ENCODE measurements at regions not wholly inside any gene's neighbourhood (a gene's known extent, or its start where the extent isn't known, plus 50 kb on each side); places are given as distances from the start of the nearest gene placed in this dataset.

DNA sequence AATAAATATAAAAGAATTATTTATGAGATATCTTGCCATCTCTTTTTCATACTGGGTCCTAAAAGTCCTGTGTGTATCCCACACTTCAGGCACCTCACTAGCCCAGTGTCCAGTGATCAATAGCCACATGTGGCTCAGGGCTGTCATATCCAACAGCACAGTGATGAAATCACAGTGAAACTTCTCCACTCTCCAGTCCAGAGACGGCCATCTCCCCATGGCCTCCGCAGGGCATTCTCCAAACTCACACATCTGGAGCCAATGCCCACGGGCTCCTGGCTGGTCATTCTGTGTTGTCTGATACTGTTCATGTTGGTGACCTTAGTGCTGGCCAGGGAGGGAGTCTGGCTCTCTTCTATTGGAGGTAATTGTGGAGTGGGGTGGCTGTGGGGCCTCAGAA is 125.2 kb upstream of the SDK2 start:
- no peak overlapping the region for H3K27ac ChIP-seq (ENCODE audit: low read depth, low read length, severe bottlenecking)
- WGBS, 2 experiments (ENCODE audit: insufficient coverage in 2 of 2) = no CpG with 5 or more reads among the region's 3 CpGs

DNA sequence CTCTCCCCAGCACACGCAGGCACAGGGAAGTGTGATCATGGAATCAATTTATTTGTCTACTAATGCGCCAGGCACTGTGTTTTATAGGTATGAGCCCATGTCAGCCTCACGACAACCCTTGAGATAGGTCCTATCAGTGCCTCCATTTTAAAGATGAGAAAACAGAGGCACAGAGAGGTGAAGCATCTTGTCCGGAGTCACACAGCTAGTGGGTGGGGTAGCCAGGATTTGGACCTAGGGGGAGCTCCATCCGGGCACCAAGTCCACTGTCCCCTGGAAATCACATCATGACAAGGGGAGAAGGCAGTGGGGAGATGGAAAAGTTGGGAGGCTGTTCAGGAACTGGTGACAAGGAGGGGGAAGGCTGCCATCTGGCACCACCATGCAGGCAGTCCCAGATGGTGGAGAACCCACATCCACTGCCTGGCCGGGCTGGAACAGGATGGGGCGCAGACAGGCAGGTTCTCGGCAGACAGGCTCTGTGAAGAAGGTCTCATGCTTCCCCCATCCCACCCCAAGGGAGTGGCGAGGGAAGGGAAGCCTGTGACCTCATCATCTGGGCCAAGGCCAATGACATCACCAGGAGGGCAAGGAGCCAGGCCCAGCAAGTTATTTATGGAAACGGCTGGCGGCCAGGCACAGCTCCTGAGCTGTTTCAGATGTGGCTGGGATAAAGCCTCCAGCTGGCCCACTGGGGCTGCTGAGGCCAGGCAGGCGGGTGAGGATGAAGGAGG is 126.0 kb upstream of the SDK2 start:
- H3K9me3 ChIP-seq (ENCODE audit: control insufficient read depth, low read length) = no peaks in the 10 kb centered on the region
- WGBS, 2 experiments (ENCODE audit: insufficient coverage in 2 of 2) = 73 to 89% methylated on average over 4 to 9 of the region's 12 CpGs

More for the DNA sequence above, 125.2 kb upstream of the SDK2 start:
- Histone ChIP-seq H3K4me1 (ENCODE audit: control insufficient read depth, insufficient read depth, low read length, poor library complexity, severe bottlenecking) (peaks cover 8% of the 10 kb centered on the region), H3K4me3 (ENCODE audit: extremely low read depth, insufficient read depth, low read length, poor library complexity, severe bottlenecking) (no peak overlapping the region), H3K36me3 (ENCODE audit: control insufficient read depth, insufficient read depth, low read length) (no peaks in the 10 kb centered on the region), H3K9me3 (ENCODE audit: control insufficient read depth, low read length) (no peaks in the 10 kb centered on the region)

DNA sequence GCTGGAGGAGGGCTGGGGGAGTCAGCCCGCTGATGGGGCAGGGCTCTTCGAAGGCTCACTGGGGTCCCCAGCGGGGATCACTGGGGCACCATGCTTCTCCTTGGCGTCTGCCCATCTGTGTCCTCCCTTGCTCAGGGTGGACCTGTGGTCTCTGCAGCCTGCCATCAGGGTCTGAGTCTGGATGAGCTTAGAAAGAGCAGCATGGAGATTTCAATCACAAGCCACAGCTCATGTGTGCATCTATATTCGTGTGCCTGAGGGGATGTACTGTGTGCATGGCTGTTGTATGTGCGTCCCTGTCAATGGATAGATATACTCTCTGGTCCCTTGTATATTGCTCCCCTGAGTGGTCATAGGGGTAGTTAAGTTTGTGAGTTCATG is 126.6 kb upstream of the SDK2 start:
- no peaks in the 10 kb centered on the region for H3K36me3 ChIP-seq (ENCODE audit: control insufficient read depth, insufficient read depth, low read length)
- H3K4me1 ChIP-seq (ENCODE audit: control insufficient read depth, insufficient read depth, low read length, poor library complexity, severe bottlenecking) = peaks cover 8% of the 10 kb centered on the region
- H3K27ac ChIP-seq (ENCODE audit: low read depth, low read length, severe bottlenecking) = no peak overlapping the region
- WGBS, 2 experiments (ENCODE audit: insufficient coverage in 2 of 2) = 76 to 96% methylated on average over 4 to 6 of the region's 6 CpGs
- H3K4me3 ChIP-seq (ENCODE audit: extremely low read depth, insufficient read depth, low read length, poor library complexity, severe bottlenecking) = no peak overlapping the region
- H3K9me3 ChIP-seq (ENCODE audit: control insufficient read depth, low read length) = no peaks in the 10 kb centered on the region

More for the DNA sequence above, 126.0 kb upstream of the SDK2 start:
- no peak overlapping the region for H3K27ac ChIP-seq (ENCODE audit: low read depth, low read length, severe bottlenecking)
- no peak overlapping the region for H3K4me3 ChIP-seq (ENCODE audit: extremely low read depth, insufficient read depth, low read length, poor library complexity, severe bottlenecking)
- peaks cover 8% of the 10 kb centered on the region for H3K4me1 ChIP-seq (ENCODE audit: control insufficient read depth, insufficient read depth, low read length, poor library complexity, severe bottlenecking)
- H3K36me3 ChIP-seq (ENCODE audit: control insufficient read depth, insufficient read depth, low read length) = no peaks in the 10 kb centered on the region

DNA sequence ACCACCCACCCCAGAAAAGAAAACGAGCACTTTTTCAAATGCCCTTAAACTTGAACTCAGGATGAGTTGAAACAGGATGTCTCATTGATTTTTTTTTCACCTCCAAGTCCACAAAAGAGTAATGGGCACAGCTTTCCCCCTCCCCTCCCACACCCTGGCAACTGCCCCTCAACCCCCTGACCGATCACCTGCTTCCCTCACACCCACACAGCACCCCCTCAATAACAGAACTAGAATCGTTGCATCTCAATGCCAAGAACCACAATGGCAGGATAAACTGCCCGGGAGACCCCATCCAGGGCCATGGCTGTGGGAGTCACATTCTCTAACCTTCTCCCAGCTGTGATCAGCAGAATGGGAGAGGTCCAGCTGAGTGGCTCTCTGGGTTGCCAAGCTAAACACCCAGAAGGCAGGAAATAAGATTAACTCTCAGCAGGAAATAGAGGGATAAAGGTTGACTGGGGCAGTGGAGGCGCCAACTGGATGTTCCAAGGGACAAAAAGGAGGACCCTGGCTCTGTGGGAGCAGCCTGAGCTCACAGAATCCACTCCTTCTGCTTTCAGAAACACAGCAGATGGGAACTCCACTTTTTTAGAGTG is 128.0 kb upstream of the SDK2 start:
- Histone ChIP-seq H3K4me3 (ENCODE audit: extremely low read depth, insufficient read depth, low read length, poor library complexity, severe bottlenecking) (no peak overlapping the region), H3K4me1 (ENCODE audit: control insufficient read depth, insufficient read depth, low read length, poor library complexity, severe bottlenecking) (peaks cover 8% of the 10 kb centered on the region), H3K27ac (ENCODE audit: low read depth, low read length, severe bottlenecking) (no peak overlapping the region), H3K9me3 (ENCODE audit: control insufficient read depth, low read length) (no peaks in the 10 kb centered on the region), H3K36me3 (ENCODE audit: control insufficient read depth, insufficient read depth, low read length) (no peaks in the 10 kb centered on the region)
- 67 to 70% methylated on average over 3 to 5 of the region's 5 CpGs for WGBS, 2 experiments (ENCODE audit: insufficient coverage in 2 of 2)

DNA sequence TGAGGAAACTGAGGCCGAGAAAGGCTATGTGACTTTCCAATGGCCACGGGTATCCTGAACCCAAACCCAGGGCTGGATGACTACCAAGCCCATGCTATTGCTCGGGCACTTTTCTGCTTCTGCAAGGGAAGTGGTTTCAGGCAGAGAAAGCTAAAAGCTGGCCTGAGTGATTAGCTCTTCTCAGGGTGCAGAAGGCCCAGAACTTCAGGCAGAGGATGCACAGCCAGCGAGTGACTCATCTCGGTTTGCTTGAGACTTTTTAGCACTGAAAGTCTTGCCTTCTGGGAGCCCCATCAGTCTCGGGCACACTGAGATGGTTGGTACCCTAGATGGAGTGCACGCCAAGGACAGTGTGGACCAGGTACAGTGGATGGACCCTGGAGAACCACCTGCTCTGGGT is 129.5 kb upstream of the SDK2 start:
- WGBS, 2 experiments (ENCODE audit: insufficient coverage in 2 of 2) = 88 to 95% methylated on average over 6 of the region's 7 CpGs
- H3K9me3 ChIP-seq (ENCODE audit: control insufficient read depth, low read length) = no peaks in the 10 kb centered on the region
- H3K4me1 ChIP-seq (ENCODE audit: control insufficient read depth, insufficient read depth, low read length, poor library complexity, severe bottlenecking) = peaks cover 8% of the 10 kb centered on the region
- no peaks in the 10 kb centered on the region for H3K36me3 ChIP-seq (ENCODE audit: control insufficient read depth, insufficient read depth, low read length)
- no peak overlapping the region for H3K27ac ChIP-seq (ENCODE audit: low read depth, low read length, severe bottlenecking)
- no peak overlapping the region for H3K4me3 ChIP-seq (ENCODE audit: extremely low read depth, insufficient read depth, low read length, poor library complexity, severe bottlenecking)

DNA sequence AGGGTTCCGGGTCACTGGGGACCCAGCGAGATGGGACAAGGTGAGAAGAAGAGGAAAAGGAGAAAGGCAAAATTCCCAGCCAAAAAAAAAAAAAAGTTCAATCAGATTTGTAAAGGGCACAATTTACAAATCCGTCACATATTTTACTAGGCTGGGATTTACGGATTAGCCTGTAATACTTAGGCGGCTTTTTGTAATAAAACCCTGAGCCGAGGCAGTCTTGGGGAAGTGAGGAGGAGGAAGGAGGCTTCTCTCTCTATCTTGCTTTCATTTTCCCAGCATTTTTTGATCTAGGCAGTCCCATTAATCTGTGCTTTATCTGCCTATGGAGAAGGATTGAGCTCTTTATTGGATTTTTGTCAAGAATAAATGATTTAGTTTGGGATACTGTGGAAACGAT is 130.6 kb upstream of the SDK2 start:
- Histone ChIP-seq H3K4me1 (ENCODE audit: control insufficient read depth, insufficient read depth, low read length, poor library complexity, severe bottlenecking) (peaks cover 8% of the 10 kb centered on the region), H3K36me3 (ENCODE audit: control insufficient read depth, insufficient read depth, low read length) (no peaks in the 10 kb centered on the region), H3K27ac (ENCODE audit: low read depth, low read length, severe bottlenecking) (no peak overlapping the region), H3K9me3 (ENCODE audit: control insufficient read depth, low read length) (peaks cover 3% of the 10 kb centered on the region), H3K4me3 (ENCODE audit: extremely low read depth, insufficient read depth, low read length, poor library complexity, severe bottlenecking) (no peak overlapping the region)
- WGBS, 2 experiments (ENCODE audit: insufficient coverage in 2 of 2) = 90 to 100% methylated on average over 2 to 4 of the region's 7 CpGs

DNA sequence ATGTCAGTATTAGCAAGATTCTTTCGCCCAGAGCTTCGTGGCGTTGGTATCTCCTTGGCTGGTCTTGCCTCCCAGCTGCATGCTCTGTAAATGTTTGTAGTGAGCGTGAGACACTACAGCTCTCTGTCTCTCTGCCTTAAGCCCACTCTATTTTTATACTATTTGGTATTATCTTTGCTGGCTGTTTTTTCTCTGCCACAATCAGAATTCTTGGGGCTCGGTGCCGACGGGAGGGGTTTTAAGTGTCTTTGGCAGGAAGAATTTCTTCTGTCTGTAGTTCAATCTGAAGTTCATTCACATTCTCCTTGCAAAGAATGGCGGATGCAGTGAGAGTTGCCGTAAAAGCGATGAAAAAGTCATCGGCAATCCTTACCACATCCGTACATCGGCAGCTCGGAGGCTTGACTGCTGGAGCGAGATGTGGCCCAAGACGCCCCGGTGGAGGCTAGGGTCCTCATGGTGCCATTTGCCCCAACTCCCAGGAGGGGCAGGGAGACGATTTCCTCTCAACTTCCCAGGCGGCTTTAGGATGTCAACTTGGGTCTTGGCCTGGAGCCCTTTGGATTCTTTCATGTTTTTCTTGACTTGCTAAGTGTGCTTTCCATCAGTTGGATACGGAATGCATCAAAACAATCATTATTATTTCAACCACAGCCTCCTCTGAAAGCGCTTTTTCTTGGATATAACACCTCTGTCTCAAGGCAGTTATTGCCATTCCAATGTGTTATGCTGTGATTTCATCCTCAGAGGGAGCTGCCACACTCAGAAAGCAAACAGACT is 132.3 kb upstream of the SDK2 start:
- Histone ChIP-seq H3K4me1 (ENCODE audit: control insufficient read depth, insufficient read depth, low read length, poor library complexity, severe bottlenecking) (no peaks in the 10 kb centered on the region), H3K9me3 (ENCODE audit: control insufficient read depth, low read length) (peaks cover 3% of the 10 kb centered on the region), H3K27ac (ENCODE audit: low read depth, low read length, severe bottlenecking) (no peak overlapping the region), H3K36me3 (ENCODE audit: control insufficient read depth, insufficient read depth, low read length) (no peaks in the 10 kb centered on the region), H3K4me3 (ENCODE audit: extremely low read depth, insufficient read depth, low read length, poor library complexity, severe bottlenecking) (no peak overlapping the region)
- WGBS, 2 experiments (ENCODE audit: insufficient coverage in 2 of 2) = 91 to 92% methylated on average over 14 to 16 of the region's 21 CpGs

DNA sequence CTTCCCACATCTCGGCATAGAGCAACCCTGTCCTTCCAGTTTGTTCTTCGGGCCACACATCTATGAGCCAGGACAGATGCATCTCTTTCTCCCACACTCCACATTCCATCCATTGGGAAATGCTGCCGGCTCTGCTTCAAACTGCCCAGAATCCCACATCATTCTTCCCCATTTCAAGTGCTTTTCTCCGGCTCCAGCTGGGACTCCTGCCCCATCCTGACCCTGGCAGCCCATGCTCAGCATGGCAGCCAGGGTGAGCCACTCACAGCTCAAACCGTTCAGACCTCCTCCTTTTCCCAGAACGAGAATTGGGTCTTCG is 132.8 kb upstream of the SDK2 start:
- Histone ChIP-seq H3K36me3 (ENCODE audit: control insufficient read depth, insufficient read depth, low read length) (no peaks in the 10 kb centered on the region), H3K27ac (ENCODE audit: low read depth, low read length, severe bottlenecking) (no peak overlapping the region), H3K4me3 (ENCODE audit: extremely low read depth, insufficient read depth, low read length, poor library complexity, severe bottlenecking) (no peak overlapping the region), H3K4me1 (ENCODE audit: control insufficient read depth, insufficient read depth, low read length, poor library complexity, severe bottlenecking) (no peaks in the 10 kb centered on the region), H3K9me3 (ENCODE audit: control insufficient read depth, low read length) (peaks cover 3% of the 10 kb centered on the region)
- 91 to 94% methylated on average over 6 to 7 of the region's 7 CpGs for WGBS, 2 experiments (ENCODE audit: insufficient coverage in 2 of 2)

DNA sequence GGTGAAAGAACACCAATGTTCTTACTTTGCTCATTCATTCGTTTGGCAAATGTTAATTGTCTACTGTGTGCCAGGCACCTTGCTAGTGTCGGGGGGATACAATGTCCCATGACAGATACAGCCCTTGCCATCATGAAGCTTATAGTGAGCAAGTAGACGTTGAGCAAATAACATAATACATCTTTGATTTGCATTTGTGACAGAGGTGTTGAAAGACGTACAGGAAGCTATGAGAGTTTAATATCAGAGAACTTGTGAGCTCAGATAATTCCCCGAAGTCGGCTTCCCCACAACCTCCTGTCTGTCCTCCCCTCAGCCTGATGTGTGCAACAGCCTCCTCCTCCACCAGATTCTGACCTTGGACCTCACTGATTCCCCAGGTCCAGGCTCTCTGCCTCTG is 138.0 kb upstream of the SDK2 start:
- Histone ChIP-seq H3K4me1 (ENCODE audit: control insufficient read depth, insufficient read depth, low read length, poor library complexity, severe bottlenecking) (no peaks in the 10 kb centered on the region), H3K36me3 (ENCODE audit: control insufficient read depth, insufficient read depth, low read length) (no peaks in the 10 kb centered on the region), H3K4me3 (ENCODE audit: extremely low read depth, insufficient read depth, low read length, poor library complexity, severe bottlenecking) (no peak overlapping the region), H3K9me3 (ENCODE audit: control insufficient read depth, low read length) (peaks cover 3% of the 10 kb centered on the region), H3K27ac (ENCODE audit: low read depth, low read length, severe bottlenecking) (no peak overlapping the region)
- WGBS, 2 experiments (ENCODE audit: insufficient coverage in 2 of 2) = 90 to 91% methylated on average over 4 to 5 of the region's 6 CpGs

DNA sequence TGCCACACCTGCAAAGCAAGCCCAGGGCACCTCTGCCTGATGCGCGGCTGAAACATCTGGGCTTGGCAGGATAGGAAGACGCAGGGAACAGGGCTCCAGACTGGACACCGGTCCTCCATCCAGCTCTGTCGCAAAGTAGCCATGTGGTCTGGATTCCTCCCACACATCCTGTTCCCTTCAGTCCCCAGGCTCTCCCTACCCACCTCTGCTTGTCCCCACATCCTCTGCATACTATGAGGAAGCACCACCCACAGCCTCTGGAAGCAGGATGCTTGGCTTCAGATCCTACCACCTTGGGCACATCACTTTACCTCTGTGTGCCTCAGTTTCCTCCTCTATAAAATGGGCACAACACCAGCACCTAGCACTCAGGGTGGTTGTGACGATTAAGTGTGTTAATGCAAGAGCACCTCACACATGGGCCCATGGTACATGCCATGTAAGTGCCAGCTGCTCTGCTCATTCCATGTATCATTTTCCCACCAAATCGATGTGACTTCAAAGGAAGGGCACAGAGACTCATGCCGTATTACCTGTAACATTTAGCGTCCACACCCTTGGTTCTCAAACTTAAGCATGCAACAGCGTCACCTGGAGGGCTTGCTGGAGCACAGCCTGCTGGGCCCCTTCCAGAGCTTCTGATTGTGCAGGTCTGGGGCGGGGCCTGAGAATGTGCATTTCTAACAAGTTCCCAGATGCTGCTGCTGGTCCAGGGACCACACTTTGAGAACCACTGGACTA is 138.6 kb upstream of the SDK2 start:
- Histone ChIP-seq H3K4me3 (ENCODE audit: extremely low read depth, insufficient read depth, low read length, poor library complexity, severe bottlenecking) (no peak overlapping the region), H3K4me1 (ENCODE audit: control insufficient read depth, insufficient read depth, low read length, poor library complexity, severe bottlenecking) (peaks cover 5% of the 10 kb centered on the region), H3K27ac (ENCODE audit: low read depth, low read length, severe bottlenecking) (no peak overlapping the region), H3K9me3 (ENCODE audit: control insufficient read depth, low read length) (peaks cover 3% of the 10 kb centered on the region), H3K36me3 (ENCODE audit: control insufficient read depth, insufficient read depth, low read length) (no peaks in the 10 kb centered on the region)
- WGBS, 2 experiments (ENCODE audit: insufficient coverage in 2 of 2) = 89 to 91% methylated on average over 11 of the region's 11 CpGs

Data from mesodermal cell (in vitro differentiated cells).